Mesendoderm (in vitro differentiated cells): ENCODE measurements at regions not wholly inside any gene's neighbourhood (a gene's known extent, or its start where the extent isn't known, plus 50 kb on each side); places are given as distances from the start of the nearest gene placed in this dataset.
"Not testable (repeated sequence)": the region's sequence is repeated elsewhere in the genome, so short reads cannot be mapped to it uniquely, and the experiment has no call there.

ENCODE experiments used
- DNase-seq: peaks from one replicate; pipeline ENCODE4 v3.0.0; 2013
- H2AK5ac ChIP-seq: 2 replicates; pipeline ENCODE4 v1.6.1; 2013; ENCODE audit warnings: low read length, inconsistent platforms
- H2BK120ac ChIP-seq: 2 replicates; pipeline ENCODE4 v1.6.1; 2013; ENCODE audit warnings: low read depth, mild to moderate bottlenecking, low read length, moderate library complexity, mixed read lengths
- H2BK15ac ChIP-seq: replicated peaks from 2 replicates; pipeline ENCODE4 v1.6.1; 2013; ENCODE audit warnings: low read depth, mild to moderate bottlenecking, moderate library complexity
- H2BK5ac ChIP-seq: 2 replicates; pipeline ENCODE4 v1.6.1; 2013; ENCODE audit warnings: low read length, inconsistent platforms
- H3K18ac ChIP-seq: 2 replicates; pipeline ENCODE4 v1.6.1; 2013; ENCODE audit warnings: mild to moderate bottlenecking, low read length, mixed read lengths
- H3K23ac ChIP-seq: one replicate; pipeline ENCODE4 v1.6.1; 2013; ENCODE audit warnings: low read length
- H3K27ac ChIP-seq: 2 replicates; pipeline ENCODE4 v1.5.1; 2013; ENCODE audit warnings: low read depth, mild to moderate bottlenecking, inconsistent platforms, low read length, moderate library complexity
- H3K27me3 ChIP-seq: 2 replicates; pipeline ENCODE4 v1.6.1; 2013; ENCODE audit warnings: low read length, control low read depth, mild to moderate bottlenecking, inconsistent platforms; ENCODE audit not compliant: insufficient read depth, poor library complexity
- H3K36me3 ChIP-seq: 2 replicates; pipeline ENCODE4 v1.6.1; 2013; ENCODE audit warnings: low read length, inconsistent platforms; ENCODE audit not compliant: control insufficient read depth, insufficient read depth
- H3K4ac ChIP-seq: one replicate; pipeline ENCODE4 v1.6.1; 2013; ENCODE audit warnings: low read depth, mild to moderate bottlenecking, low read length, moderate library complexity
- H3K4me1 ChIP-seq: 2 replicates; pipeline ENCODE4 v1.6.1; 2013; ENCODE audit warnings: low read depth, low read length, inconsistent platforms; ENCODE audit not compliant: control insufficient read depth
- H3K4me2 ChIP-seq: 2 replicates; pipeline ENCODE4 v1.6.1; 2013; ENCODE audit warnings: low read length
- H3K4me3 ChIP-seq: 2 replicates; pipeline ENCODE4 v1.5.1; 2013; ENCODE audit warnings: mild to moderate bottlenecking, low read length
- H3K56ac ChIP-seq: one replicate; pipeline ENCODE4 v1.6.1; 2013; ENCODE audit warnings: low read length
- H3K79me1 ChIP-seq: 2 replicates; pipeline ENCODE4 v1.6.1; 2013; ENCODE audit warnings: low read length, inconsistent platforms
- H3K79me2 ChIP-seq: 2 replicates; pipeline ENCODE4 v1.6.1; 2013; ENCODE audit warnings: mild to moderate bottlenecking, low read length; ENCODE audit not compliant: control insufficient read depth, insufficient read depth
- H3K9ac ChIP-seq: 2 replicates; pipeline ENCODE4 v1.6.1; 2013; ENCODE audit warnings: low read length, inconsistent platforms
- H4K5ac ChIP-seq: one replicate; pipeline ENCODE4 v1.6.1; 2013; ENCODE audit warnings: low read length
- H4K8ac ChIP-seq: one replicate; pipeline ENCODE4 v1.6.1; 2013; ENCODE audit warnings: low read depth, mild to moderate bottlenecking, control low read depth, low read length, moderate library complexity
- WGBS: extraction: QIAGEN DNeasy Blood & Tissue Kit; methylation state at CpG from one replicate; pipeline ENCODE4 v1.1.7; 2013; ENCODE audit warnings: low lambda C conversion rate, missing lambda C conversion rate; ENCODE audit not compliant: insufficient coverage; ENCODE audit errors: extremely low coverage; 5-methylcytosine and 5-hydroxymethylcytosine counted together

DNA sequence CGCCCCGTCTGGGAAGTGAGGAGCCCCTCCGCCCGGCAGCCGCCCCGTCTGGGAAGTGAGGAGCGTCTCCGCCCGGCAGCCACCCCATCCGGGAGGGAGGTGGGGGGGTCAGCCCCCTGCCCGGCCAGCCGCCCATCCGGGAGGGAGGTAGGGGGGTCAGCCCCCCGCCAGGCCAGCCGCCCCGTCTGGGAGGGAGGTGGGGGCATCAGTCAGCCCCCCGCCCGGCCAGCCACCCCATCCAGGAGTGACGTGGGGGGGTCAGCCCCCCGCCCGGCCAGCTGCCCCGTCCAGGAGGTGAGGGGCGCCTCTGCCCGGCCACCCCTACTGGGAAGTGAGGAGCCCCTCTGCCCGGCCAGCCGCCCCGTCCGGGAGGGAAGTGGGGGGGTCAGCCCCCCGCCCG lies 297.5 kb upstream of the DYNLRB2 start:
- H3K27ac ChIP-seq, H3K18ac ChIP-seq, H3K79me1 ChIP-seq, H2BK5ac ChIP-seq, H3K56ac ChIP-seq, H2AK5ac ChIP-seq, DNase-seq, H3K9ac ChIP-seq, H4K8ac ChIP-seq, H3K23ac ChIP-seq, H3K27me3 ChIP-seq, H3K36me3 ChIP-seq, H3K4me3 ChIP-seq, H3K79me2 ChIP-seq, H3K4me1 ChIP-seq, H3K4ac ChIP-seq, H2BK15ac ChIP-seq, H4K5ac ChIP-seq, H2BK120ac ChIP-seq, H3K4me2 ChIP-seq: not testable (repeated sequence)
- no CpG with 5 or more reads among the region's 30 CpGs for WGBS

DNA sequence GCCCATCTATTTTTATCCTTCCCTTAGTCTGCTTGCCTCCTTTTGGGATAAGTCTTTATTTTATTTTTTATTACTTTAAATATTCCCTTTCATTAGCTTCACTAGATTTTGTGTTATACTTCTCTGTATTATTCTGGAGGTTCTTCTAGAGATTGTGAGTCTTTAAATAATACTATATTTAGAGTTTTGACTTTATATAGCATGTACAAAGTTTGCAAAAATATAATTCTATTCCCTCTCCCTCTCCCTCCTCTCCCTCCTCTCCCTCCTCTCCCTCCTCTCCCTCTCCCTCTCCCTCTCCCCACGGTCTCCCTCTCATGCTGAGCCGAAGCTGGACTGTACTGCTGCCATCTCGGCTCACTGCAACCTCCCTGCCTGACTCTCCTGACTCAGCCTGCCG lies 298.5 kb upstream of the DYNLRB2 start:
- not testable (repeated sequence) for H2BK15ac ChIP-seq, H3K56ac ChIP-seq, H4K8ac ChIP-seq, H2BK120ac ChIP-seq, H2BK5ac ChIP-seq, H3K4me3 ChIP-seq, H3K27me3 ChIP-seq, H3K4ac ChIP-seq, H3K79me2 ChIP-seq, H3K9ac ChIP-seq, DNase-seq, H3K27ac ChIP-seq, H2AK5ac ChIP-seq, H3K36me3 ChIP-seq, H3K4me1 ChIP-seq, H4K5ac ChIP-seq, H3K18ac ChIP-seq, H3K23ac ChIP-seq, H3K4me2 ChIP-seq, H3K79me1 ChIP-seq
- no CpG with 5 or more reads among the region's 4 CpGs for WGBS

DNA sequence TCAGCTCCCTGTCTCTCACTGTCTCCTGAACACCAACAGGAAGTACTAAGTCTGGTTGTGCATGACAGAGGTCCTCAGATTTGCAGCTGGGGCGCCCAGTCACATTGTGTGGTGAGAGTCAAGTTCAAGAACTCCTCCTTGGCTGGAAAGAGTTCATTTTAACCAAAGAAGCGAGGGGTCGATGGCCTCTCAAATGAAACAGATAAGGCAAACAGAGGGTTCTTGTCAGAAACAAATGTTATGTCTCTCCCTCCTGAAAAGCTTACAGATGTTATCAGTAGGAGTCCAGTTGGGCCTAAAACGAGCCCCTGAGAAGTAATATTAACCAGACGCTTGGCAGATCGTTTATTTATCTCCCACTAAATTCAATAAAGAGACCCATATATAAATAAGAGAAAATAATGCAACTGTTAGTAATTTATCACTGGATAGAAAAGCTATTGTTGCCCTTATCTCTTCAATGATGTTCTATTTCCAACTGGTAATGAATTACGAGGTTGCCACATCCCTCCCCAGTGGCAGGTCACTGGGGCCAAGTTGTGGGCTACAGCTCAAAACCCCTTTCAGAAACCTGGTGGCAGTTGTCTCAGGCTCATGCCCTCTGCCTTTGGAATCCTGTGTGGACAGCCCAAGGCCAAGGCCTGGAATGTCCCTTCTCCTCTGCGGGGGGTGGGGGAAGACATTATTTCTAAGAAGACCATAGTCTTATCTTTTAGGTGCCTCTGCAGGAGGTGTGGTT lies 307.5 kb upstream of the DYNLRB2 start:
- H3K27me3 ChIP-seq: no peaks in the 10 kb centered on the region
- no peak overlapping the region for H2BK15ac ChIP-seq
- no peak overlapping the region for H3K56ac ChIP-seq
- no peaks in the 10 kb centered on the region for H3K79me2 ChIP-seq
- H3K27ac ChIP-seq: no peak overlapping the region
- no peak overlapping the region for H3K18ac ChIP-seq
- peak; percentile 3 for DNase-seq
- H4K8ac ChIP-seq: no peak overlapping the region
- H2BK5ac ChIP-seq: no peak overlapping the region
- H3K36me3 ChIP-seq: no peaks in the 10 kb centered on the region
- no peak overlapping the region for H3K4me3 ChIP-seq
- no peak overlapping the region for H3K4ac ChIP-seq
- H3K9ac ChIP-seq: no peak overlapping the region
- H3K4me1 ChIP-seq: no peaks in the 10 kb centered on the region
- no peak overlapping the region for H2BK120ac ChIP-seq
- H3K4me2 ChIP-seq: no peak overlapping the region
- H3K23ac ChIP-seq: no peak overlapping the region
- H2AK5ac ChIP-seq: no peak overlapping the region
- H4K5ac ChIP-seq: no peak overlapping the region
- WGBS: no CpG with 5 or more reads among the region's 8 CpGs
- H3K79me1 ChIP-seq: no peaks in the 10 kb centered on the region

DNA sequence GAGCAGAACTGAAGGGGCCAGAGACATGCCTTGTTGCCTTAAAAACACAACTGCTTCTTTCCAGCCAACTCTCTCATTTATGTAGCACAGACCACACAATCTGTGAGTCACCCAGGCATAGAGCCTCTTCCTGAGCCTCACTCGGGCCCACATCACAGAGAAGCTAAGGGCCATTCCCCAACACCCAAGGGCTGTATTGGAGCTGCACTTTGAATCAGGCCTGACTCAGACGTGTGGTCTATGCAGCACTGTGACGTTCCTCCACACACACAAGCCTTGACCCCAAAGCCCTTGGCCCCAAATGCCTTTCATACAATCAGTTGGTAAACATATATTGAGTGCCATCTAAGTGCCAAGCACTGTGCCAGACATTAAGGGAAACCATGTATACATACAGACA lies 308.9 kb upstream of the DYNLRB2 start:
- no peak for DNase-seq
- H3K18ac ChIP-seq: no peak overlapping the region

DNA sequence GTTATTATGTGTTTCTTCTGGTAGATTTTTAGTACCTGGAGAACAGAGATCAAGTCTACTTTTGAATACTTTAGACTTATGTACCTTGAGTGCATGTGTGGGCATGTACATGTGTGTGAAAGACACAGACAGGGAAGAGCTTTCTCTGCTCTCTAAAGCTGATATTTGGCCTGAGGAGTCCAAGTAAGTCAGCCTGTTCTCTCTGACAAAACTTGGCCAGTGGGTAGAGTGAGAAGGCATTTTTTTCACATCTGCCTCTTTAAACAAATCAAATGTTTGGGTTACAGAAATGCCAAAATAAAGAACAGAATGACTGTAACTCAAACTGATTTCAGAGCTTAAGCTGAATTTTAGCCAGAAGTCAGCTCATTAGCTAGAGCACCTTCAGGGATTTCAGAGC lies 309.7 kb upstream of the DYNLRB2 start:
- no peak overlapping the region for H4K5ac ChIP-seq
- no peak overlapping the region for H3K18ac ChIP-seq
- H3K79me2 ChIP-seq: no peaks in the 10 kb centered on the region
- H3K23ac ChIP-seq: no peak overlapping the region
- H3K36me3 ChIP-seq: no peaks in the 10 kb centered on the region
- H3K56ac ChIP-seq: no peak overlapping the region
- H2BK5ac ChIP-seq: no peak overlapping the region
- no peak overlapping the region for H3K4ac ChIP-seq
- H3K4me3 ChIP-seq: no peak overlapping the region
- no peak overlapping the region for H3K27ac ChIP-seq
- no peak overlapping the region for H2BK120ac ChIP-seq
- H3K9ac ChIP-seq: no peak overlapping the region
- no peak overlapping the region for H3K4me2 ChIP-seq
- H2AK5ac ChIP-seq: no peak overlapping the region
- no peaks in the 10 kb centered on the region for H3K27me3 ChIP-seq
- no peak overlapping the region for H4K8ac ChIP-seq
- no peak for DNase-seq
- H3K79me1 ChIP-seq: no peaks in the 10 kb centered on the region
- no peak overlapping the region for H2BK15ac ChIP-seq
- no peaks in the 10 kb centered on the region for H3K4me1 ChIP-seq

More for the DNA sequence above, 308.9 kb upstream of the DYNLRB2 start:
- no peaks in the 10 kb centered on the region for H3K79me1 ChIP-seq
- H4K8ac ChIP-seq: no peak overlapping the region
- no peaks in the 10 kb centered on the region for H3K4me1 ChIP-seq
- no peaks in the 10 kb centered on the region for H3K27me3 ChIP-seq
- H3K56ac ChIP-seq: no peak overlapping the region
- no peaks in the 10 kb centered on the region for H3K36me3 ChIP-seq
- no peak overlapping the region for H3K27ac ChIP-seq
- H3K4ac ChIP-seq: no peak overlapping the region
- H2BK5ac ChIP-seq: no peak overlapping the region
- H3K4me2 ChIP-seq: no peak overlapping the region
- H3K4me3 ChIP-seq: no peak overlapping the region
- H2BK120ac ChIP-seq: no peak overlapping the region
- H4K5ac ChIP-seq: no peak overlapping the region
- no peak overlapping the region for H2AK5ac ChIP-seq
- no peak overlapping the region for H3K9ac ChIP-seq
- H3K23ac ChIP-seq: no peak overlapping the region
- H3K79me2 ChIP-seq: no peaks in the 10 kb centered on the region
- no peak overlapping the region for H2BK15ac ChIP-seq
- no CpG with 5 or more reads among the region's 3 CpGs for WGBS
